Chondrocyte (in vitro differentiated cells): ENCODE measurements at regions not wholly inside any gene's neighbourhood (a gene's known extent, or its start where the extent isn't known, plus 50 kb on each side); places are given as distances from the start of the nearest gene placed in this dataset.

Source experiments
- DNase-seq: peaks from one replicate; pipeline ENCODE4 v3.0.0; 2021; ENCODE audit warnings: mixed read lengths, low spot score
- H3K27ac Mint-ChIP-seq: one replicate; pipeline ENCODE4 v1.8.0; 2021; ENCODE audit warnings: mild to moderate bottlenecking, moderate library complexity, mixed read lengths; ENCODE audit not compliant: unreplicated experiment
- H3K27me3 Mint-ChIP-seq: 2 replicates; pipeline ENCODE4 v1.8.0; 2021; ENCODE audit warnings: low read depth, mixed read lengths
- H3K36me3 Mint-ChIP-seq: 2 replicates; pipeline ENCODE4 v1.8.0; 2021; ENCODE audit warnings: low read depth, mixed read lengths
- H3K4me1 Mint-ChIP-seq: 2 replicates; pipeline ENCODE4 v1.8.0; 2021; ENCODE audit warnings: low read depth, mild to moderate bottlenecking, mixed read lengths
- H3K4me3 Mint-ChIP-seq: one replicate; pipeline ENCODE4 v1.8.0; 2021; ENCODE audit warnings: mild to moderate bottlenecking, moderate library complexity, mixed read lengths; ENCODE audit not compliant: unreplicated experiment
- H3K9me3 Mint-ChIP-seq: 2 replicates; pipeline ENCODE4 v1.8.0; 2021; ENCODE audit warnings: low read depth, mixed read lengths
- CTCF ChIP-seq: fragments of 200-600 bp; sonication (generic); IDR thresholded peaks from 2 replicates; pipeline ENCODE4 v1.5.0; 2021; ENCODE audit warnings: antibody characterized with exemption, mild to moderate bottlenecking, moderate library complexity

GRCh38 chr6:170066679-170067078 lies 224.2 kb downstream of the DLL1 start:
- Mint-ChIP-seq H3K27ac (no peak overlapping the region), H3K27me3 (peaks cover 27% of the 10 kb centered on the region), H3K4me3 (no peak overlapping the region), H3K9me3 (peaks cover 19% of the 10 kb centered on the region), H3K36me3 (peaks cover 5% of the 10 kb centered on the region), H3K4me1 (peaks cover 6% of the 10 kb centered on the region)
- DNase-seq = no peak
- TF ChIP-seq CTCF = no peak

DNA sequence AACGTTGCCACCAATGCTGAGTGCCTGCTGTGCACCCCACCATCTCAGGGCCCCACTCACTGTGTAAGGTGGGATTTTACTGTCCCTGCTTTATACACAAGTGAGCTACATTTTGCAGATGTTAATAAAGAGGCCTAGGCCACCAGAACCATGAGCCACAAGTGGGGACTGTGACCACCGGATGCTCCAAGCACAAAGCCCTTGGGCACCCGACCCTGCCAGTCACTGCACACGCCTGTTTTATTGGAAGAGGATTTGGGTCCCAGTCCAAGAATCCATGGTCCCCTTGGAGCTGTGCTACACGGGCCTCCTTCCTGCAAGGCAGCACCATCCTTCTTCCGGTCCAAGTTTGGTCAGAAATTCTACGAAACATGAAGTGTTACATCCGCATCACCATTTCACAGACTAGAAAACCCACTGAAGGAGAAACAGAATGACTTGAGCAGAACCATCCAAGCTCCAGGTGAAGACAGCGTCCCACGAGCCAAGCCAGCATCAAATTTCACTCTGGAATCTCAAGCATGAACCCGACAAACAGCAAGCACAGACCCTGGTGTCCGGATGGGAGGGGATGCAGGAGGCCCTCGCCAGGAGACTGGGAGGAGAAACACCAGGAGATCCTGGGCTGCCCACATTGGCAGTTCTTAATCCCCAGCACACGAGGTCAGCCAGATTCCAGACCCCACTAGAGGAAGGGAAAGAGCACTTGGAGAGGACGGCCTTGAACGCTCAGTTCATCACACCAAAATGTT lies 226.9 kb downstream of the DLL1 start:
- peaks cover 21% of the 10 kb centered on the region for H3K27me3 Mint-ChIP-seq
- peaks cover 9% of the 10 kb centered on the region for H3K4me1 Mint-ChIP-seq
- no peak overlapping the region for H3K4me3 Mint-ChIP-seq
- H3K27ac Mint-ChIP-seq = no peak overlapping the region
- no peaks in the 10 kb centered on the region for H3K36me3 Mint-ChIP-seq
- no peaks in the 10 kb centered on the region for H3K9me3 Mint-ChIP-seq
- no peak for TF ChIP-seq CTCF
- DNase-seq = no peak

DNA sequence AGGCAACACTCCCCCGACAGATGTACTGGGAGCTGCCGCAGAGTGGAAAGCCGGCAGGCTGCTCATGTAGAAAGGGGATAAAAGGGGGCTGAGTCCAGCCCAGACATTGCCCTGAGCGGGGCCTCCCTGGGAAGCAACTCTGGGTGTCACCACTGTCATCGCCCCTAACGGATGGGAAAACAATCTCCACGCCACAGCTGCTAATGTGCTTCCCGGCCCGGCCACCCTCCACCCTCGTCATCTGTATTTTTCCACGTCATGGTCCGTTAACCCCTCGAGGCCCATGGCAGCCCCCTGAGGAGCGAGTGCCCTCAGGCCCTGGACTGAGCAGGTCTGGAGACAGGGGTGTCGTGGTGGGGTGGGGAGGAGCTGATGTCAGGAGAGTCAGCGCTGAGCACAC lies 227.4 kb downstream of the DLL1 start:
- TF ChIP-seq CTCF = no peak
- Mint-ChIP-seq H3K36me3 (no peaks in the 10 kb centered on the region), H3K9me3 (no peaks in the 10 kb centered on the region), H3K27ac (no peak overlapping the region), H3K4me3 (no peak overlapping the region), H3K4me1 (peaks cover 9% of the 10 kb centered on the region), H3K27me3 (peaks cover 21% of the 10 kb centered on the region)
- no peak for DNase-seq

DNA sequence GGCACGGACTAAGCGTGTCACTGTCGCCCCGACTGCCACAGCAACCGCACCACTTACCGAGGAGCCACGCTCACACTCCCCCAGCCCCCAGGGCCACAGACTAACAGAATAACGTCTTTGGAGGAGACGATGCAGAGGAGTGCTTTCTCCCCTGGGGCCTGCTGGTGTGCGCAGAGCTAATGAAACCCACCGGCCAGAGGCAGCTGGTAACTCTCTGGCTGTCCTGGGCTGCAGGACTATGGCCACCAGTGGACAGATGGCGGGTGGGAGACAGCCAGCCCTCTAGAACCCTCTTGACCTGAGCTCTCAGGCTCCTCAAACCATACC lies 228.0 kb downstream of the DLL1 start:
- no peak for DNase-seq
- H3K4me3 Mint-ChIP-seq = no peak overlapping the region
- peaks cover 21% of the 10 kb centered on the region for H3K27me3 Mint-ChIP-seq
- peaks cover 9% of the 10 kb centered on the region for H3K4me1 Mint-ChIP-seq
- TF ChIP-seq CTCF = no peak
- no peaks in the 10 kb centered on the region for H3K9me3 Mint-ChIP-seq
- no peak overlapping the region for H3K27ac Mint-ChIP-seq
- H3K36me3 Mint-ChIP-seq = no peaks in the 10 kb centered on the region

DNA sequence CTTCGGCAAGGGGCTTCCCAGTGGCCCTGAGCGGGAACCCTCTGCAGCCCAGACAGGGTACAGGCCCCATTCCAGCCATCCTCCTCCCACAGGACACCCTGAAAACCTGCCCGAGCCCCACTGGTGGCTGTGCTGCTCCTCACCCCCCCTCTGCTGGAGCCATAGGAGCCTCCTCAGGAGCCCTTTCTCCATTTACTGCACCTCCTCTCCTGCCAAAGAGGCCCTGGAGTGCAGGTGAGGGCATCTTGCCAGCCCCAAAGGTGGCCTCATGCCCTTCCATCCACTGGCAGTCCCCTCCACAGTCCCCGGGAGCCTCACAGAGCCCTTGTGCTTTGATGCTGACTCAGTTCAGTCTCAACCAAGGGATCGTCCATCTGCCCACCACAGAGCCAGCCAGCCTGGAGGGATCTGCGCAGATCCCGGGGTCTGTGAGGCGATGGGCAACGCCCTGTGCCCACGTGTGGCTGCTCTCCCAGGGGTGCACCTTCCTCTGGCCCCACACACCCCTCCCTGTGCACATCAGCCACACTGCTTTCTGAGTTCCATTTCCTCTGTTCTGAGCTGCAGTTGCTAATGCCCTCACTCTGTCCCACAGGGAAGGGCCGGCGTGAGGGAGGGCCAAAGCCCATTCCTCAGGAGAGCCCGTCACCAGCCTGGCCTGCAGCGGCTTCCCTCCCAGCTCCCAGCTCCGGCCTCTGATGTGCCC lies 228.5 kb downstream of the DLL1 start:
- peaks cover 19% of the 10 kb centered on the region for H3K27me3 Mint-ChIP-seq
- no peak for DNase-seq
- no peak for TF ChIP-seq CTCF
- H3K4me1 Mint-ChIP-seq = peaks cover 9% of the 10 kb centered on the region
- H3K4me3 Mint-ChIP-seq = no peak overlapping the region
- H3K9me3 Mint-ChIP-seq = no peaks in the 10 kb centered on the region
- H3K36me3 Mint-ChIP-seq = no peaks in the 10 kb centered on the region
- no peak overlapping the region for H3K27ac Mint-ChIP-seq
